Stimulated activated CD8-positive, alpha-beta memory T cell treated with anti-CD3 and anti-CD28 coated beads, Interleukin-15, amount 100 ng/mL, for 4 hours (primary cell): ENCODE measurements at regions not wholly inside any gene's neighbourhood (a gene's known extent, or its start where the extent isn't known, plus 50 kb on each side); places are given as distances from the start of the nearest gene placed in this dataset.

ENCODE experiments used
- DNase-seq, 2 donors: peaks; one replicate each; pipeline ENCODE4 v3.0.0-alpha.2; 2020; ENCODE audit warnings: low read depth in 2 of 2

DNA sequence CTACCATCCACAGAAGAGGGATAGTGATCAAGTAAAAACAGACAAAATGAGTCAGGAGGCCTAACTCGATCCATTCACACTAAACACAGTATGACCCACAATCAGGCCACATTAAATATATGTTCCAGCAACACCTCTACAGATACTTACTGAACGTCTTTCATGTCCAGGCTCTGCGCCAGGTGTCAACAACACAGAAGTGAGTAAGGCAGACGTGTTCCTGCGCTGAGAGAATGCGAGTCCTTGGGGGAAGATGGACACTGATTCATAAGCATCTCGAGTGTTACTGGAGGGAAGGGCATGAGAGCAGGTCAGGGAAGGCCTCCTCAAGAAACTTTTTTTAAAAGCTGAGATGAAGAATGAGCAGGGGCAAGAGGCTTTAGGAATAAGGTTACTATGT lies 164.3 kb upstream of the CLINT1 start:
- no peak for DNase-seq

DNA sequence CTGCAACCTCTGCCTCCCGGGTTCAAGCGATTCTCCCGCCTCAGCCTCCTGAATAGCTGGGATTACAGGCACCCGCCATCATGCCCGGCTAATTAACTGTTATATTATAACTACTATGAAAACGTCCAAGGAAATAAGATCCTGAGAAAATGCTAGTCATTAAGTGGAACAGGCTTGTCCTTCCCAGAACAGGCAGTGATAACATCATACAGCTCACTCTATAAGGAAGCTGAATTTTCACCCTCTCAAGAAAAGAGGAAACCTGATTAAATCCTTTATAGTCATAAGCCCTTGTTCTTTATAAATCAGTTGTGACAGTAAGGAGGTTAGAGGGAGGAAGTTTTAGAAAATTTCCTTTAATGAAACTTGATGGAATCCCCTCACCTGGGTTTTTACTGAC lies 163.9 kb upstream of the CLINT1 start:
- DNase-seq, result no peak

DNA sequence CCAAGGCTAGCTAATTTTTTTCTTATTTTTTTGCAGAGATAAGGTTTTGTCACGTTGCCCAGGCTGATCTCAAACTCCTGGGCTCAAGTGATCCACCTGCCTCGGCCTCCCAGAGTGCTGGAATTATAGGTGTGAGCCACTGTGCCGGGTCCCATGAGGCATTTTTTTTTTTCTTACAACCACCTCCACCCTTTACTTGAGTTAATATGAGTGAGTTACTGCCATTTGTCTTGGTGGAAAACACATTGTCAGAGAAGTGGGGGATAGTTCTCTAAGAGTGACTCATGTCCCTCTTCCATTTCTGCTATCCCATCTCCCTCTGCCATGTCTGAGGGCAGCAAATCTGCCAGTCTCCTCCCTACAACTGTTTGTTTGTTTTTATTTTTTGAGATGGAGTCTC lies 163.4 kb upstream of the CLINT1 start:
- no peak for DNase-seq

DNA sequence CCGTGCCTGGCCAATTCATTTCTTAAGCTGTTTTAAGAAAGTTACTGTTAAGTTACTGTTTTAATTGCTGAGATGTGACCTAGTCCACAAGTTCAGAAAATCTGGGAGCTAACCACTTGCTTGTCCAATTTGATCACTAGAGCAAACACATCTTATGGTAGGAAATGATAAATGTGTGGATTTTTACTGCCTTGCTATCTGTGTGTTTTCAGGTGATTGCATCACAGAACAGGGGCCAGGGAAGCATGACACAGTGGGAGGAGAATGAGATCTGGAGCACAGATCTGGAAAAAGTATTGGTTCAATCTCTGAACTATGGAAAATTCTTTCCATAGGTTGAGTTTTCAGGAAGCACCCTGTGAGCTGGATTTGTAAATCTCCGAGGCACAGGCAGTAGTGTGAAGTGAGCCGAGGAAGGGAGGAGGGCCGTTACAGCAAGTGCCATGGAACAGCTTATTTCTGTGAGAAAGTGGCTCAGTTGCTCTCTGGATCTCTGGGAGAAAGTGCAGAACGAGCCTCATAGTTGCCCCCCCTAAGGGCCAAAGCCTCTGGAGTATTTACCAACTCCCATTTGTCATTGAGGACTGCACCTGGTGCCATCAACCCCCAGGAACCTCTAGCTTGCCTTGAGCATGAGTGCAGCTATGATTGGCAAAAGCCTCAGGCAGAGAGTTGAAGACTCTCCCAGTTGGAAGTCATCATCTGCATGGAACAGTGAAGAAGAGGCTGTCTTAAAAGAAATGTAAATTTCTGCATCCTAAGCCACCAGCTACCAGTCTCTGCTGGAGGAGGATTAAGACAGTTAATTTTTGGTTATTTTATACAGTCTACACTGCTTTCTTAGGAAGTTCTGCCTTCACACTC lies 161.8 kb upstream of the CLINT1 start:
- no peak for DNase-seq

DNA sequence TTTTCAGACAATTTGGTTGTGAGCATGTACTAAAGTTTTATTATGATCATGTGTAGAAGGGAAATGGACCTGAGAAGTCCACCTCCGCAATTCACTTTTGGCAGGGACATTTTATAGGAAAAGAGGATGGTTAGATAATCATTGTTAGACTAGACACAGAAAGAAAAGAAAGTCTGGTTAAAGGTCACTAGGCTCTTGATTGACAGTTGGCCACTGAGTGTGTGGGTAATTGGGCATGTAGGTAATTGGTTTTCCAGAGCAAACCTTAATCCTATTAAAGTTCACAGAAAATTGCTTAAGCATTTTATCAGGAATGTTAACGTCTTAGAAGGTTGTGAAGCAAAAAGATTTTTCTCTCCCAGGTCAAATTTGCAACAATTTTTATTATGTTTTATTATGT lies 158.5 kb upstream of the CLINT1 start:
- DNase-seq, result no peak

DNA sequence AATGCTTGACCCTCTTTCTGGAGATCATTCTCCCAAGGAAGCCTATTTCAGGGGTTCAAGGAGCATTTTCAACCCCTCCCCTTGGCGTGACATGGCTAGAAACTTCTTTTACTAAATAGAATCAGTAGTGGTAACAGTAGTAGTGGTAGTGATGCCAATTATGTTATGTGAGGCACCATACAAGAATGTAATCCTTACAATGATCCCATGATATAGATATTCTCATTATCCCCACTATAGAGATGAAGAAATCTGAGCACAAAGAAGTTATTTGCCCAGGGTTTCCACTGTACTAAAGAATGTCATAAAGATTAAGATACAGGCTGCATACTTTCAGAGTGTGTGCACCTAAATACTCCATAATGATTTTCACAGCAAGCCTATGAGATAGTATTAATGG lies 155.4 kb upstream of the CLINT1 start:
- DNase-seq, result no peak

DNA sequence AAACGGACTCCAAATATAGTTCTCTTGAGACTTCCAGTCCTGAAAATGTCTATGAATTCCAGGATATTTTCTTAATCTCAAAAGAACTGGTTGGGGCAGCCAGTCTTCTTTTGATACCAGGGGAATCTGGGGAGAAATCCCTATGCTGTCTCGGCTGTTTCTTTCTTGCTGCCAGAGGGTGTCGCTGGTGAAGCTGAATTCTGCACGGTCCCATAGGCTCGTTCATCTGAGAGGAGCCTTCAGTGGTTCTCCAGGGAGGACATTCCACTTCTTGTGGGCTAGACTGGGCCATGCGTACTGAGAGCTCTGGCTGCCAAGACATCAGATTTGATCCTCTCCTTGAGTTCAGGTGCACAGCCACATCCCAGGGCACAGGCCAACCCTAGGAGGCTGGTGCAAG lies 155.0 kb upstream of the CLINT1 start:
- no peak for DNase-seq

DNA sequence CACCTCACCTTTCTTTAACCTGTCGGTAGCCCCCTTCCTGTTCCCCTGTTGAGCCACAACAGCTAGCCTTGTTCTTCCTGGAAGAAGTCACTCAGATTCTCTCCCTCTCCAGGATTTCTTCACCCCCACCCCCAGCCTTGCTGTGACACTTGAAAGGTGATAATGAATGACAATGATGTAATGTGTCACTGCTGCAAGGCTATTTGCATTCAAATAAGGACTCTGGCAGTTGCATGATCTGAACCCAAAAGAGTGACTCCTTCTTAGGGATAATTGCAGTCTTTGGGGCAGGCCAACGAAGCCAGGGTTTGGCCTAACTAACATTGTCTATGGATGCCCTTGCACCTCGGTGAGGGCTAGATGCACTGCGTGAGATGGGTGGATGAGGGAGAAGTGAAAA lies 154.4 kb upstream of the CLINT1 start:
- DNase-seq, result no peak

DNA sequence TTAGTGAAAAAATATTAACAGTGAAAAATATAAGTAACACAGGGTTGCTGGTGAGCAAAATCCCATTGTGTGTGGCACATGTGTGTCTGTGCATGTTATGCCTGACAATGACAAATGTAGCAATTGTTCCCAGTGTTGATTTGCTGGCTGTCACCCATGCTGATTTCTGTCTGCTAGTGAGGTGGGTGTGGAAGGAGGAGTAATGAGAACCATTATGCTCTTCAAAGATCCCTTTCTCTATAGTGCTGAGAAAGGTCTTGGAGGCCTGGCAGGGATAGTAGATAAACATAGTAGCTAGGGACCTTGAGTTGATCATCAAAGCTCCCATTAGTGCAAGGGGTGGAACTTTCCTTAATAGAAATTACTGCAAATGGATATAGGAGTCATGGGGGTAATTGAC lies 152.5 kb upstream of the CLINT1 start:
- DNase-seq, result no peak

DNA sequence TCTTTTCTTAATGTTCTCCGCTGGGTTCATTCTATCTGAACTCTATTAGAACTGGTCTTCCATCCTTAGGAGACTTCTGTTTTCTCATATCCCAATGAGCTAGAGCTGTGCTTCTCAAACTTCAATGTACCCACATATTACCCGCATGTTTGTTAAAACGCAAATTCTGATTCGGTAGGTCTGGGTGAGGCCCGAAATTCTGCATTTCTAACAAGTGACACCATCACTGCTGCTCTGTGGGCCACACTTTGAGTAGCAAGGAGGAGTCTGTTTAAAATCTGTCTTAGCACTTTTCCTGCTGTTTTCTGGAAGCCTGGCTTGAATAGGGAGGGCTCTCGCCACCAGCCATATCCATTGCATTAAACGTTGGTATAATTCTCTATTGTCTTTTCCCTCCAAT lies 151.9 kb upstream of the CLINT1 start:
- no peak for DNase-seq

DNA sequence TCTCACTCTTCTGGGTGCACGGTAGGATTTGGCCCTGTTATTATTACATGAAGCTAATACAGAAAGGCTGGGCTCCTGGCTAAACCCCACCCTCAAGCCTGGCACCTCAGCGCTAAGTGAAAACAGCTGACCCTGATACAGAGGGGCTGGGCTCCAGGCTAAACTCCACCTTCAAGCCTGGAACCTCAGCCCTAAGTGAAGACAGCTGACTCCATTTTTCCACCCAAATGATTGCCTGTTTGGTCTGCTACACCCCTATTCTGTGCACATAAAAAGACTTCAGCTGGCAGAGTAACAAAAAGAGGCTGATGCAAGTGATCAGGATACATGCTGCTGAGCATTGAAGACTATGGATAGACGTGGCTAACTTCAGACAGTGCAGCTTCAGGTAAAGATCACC lies 148.4 kb upstream of the CLINT1 start:
- DNase-seq, result no peak

DNA sequence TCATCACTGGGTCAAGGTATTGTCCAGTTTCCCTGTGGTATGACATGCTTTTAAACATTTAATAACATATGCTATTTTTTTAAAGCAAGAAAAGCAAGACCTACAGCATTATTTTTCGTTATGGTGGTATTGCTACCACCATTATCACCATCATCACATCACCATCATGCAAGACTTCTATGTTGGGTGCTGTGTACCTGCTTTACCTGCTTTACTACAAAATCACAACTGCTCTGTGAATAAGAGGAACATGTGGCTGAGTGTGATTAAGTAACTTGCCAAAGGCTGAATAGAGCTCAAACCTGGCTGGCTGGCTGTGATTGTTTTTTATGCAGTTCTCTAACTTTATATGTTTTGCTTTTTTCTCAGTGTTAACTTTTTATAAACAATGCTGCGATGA lies 140.8 kb upstream of the CLINT1 start:
- DNase-seq, result no peak

DNA sequence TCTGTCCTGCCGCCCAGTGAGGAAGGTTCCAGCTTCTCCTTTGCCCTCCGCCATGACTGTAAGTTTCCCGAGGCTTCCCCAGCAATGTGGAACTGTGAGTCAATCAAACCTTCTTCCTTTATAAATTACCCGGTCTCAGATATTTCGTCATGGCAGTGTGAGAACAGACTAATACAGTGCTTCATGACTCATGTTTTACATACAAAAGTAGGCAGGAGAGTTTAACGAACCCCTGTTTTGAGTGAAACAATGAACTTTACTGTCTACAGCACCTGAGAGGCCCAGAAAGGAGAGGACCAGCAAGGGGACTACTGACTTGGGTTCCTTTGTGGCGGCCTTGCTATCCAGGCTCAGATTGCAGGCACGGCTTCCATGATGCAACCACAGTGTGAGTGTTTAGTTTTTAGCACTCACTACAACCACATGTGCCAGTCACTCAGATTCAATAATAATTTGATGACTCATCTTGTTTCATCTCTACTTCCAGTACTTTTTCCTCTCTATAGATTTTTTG lies 139.1 kb upstream of the CLINT1 start:
- no peak for DNase-seq

DNA sequence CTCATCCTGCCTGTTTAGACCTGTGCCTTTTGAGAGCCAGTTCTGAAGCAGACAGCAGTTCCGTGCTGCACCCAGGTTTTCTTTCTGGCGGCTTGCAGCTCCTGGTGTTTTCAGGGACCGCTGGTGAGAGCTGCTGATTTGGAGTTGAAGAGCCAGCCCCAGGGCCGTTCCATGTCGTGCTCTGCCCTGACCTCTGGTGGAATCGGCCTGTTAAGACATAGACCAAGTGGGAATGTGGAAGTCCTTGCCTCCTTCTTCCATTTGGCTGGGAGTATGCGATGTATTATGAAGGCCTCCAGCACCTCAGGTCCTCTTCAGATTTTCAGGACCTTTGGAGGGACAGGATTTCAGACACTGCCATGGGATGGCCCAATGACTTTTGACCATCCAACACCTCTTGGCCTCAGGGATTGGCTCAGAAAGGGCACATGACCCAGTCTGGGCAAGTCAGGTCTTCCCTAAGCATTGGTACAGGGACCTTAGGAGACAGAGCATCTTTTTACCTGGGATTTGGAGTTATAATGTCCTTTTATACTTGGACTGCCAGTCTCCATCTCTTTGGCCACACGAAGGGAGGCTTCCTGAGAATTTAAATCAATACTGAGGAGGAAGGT lies 136.1 kb upstream of the CLINT1 start:
- no peak for DNase-seq

DNA sequence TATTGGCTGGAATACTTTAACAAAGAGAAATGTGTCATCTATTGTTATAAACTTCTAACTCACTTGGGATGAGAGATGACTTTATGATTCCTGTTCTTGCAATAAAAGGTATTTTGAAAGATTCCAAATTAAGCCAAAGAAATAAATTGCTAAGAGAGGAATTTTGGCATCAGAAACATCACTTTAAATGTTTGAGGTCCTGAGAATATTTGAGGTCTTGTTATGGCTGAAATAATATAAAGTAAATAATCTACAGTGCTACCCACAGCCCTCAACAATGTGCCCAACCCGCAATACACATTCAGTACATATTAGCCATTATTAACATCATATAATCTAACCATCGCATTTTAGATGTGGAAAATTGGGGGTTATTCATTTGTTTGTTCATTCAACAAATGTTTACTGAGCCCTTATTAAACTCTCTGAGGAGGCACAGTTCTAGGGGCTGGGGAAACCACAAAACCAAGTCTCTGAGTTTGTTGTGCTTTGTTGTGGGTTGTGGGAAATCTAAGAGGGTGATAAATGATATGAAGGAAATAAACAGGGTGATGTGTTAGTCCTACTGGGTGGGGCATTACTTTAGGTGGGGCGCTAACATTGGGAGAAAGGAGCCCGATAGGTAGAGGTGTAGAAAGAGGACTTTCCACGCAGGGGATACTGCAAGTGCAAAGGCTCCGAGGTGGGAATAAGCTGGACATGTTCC lies 135.2 kb upstream of the CLINT1 start:
- DNase-seq, result no peak

DNA sequence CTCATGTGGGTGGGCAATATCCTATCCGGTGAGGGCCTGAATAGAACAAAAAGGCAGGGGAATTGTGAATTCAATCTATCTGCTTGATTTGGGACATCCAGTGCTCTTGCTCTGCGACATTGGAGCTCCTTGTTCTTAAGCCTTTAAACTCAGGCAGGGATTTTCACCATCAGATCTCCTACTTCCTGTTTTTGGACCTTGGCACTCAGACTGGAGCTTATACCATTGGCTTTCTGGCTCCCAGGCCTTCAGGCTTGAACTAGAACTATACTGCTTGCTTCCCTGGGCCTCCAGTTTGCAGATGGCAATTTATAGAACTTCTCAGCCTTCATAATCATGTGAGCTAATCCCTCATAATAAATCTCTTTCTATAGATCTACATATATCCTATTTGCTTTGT lies 134.3 kb upstream of the CLINT1 start:
- DNase-seq, result no peak

DNA sequence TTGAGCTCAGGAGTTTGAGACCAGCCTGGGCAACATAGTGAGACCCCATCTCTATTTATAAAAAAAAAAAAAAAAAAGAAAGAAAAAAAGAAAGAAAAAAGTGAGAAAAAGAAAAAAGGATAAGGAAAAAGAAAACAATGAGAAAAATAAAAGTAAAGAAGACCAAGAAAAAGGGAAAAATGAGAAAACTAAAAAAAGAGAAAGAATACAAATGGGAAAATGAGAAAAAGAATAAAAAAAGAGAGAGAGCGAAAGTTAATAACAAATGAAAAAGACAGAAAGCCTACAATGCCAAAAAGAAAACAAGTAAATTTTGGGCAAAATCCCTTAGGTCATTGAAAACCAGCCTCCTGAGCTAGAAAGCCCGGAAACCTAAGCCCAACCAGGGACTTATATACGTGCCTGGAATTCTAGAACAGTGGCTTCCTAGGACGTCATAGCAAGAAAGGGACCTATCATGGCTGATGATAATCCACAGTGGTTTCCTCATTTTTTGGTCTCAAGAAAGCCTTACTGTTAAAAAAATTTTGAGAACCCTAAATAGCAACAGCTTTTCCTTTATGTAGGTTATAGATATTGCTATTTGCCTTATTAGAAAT lies 131.7 kb upstream of the CLINT1 start:
- DNase-seq, result no peak

DNA sequence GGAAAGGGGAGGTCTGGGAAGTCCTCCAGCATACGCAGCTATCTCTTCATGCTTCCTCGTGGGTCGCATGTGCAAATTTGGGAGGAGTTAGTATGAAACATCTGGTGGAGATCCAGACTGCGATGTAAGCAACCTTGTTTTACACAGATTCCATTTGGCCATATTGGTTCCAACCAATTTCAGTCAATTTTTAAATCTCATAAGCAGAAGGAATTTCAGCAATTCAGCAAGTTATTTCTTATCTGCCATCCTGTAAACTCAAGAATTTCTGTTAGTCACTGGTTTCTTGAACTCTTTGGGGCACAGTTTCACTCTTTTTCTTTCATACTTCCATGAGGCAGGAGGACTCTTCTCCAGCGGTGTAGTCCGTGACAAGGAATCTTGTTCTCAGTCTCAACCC lies 130.4 kb upstream of the CLINT1 start:
- no peak for DNase-seq

DNA sequence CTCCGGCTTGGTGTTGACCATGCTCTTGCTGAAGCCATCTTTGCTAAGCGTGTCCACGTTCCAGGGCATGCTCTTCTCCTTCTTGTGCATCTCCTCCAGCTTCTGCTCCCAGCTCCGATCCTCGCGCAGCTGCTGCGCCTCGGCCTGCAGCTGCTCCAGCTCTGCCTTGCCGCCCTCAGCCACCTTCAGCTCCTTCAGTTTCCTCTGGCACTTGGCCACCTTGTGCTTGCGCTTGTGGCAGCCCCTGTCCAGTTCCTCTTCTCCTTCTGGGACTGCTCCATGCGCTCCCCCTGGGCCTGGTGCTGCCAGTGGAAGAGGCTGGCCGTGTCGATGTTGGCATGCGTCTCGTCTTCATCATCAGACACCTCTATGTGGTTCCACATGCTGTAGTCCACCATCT lies 128.3 kb upstream of the CLINT1 start:
- no peak for DNase-seq

DNA sequence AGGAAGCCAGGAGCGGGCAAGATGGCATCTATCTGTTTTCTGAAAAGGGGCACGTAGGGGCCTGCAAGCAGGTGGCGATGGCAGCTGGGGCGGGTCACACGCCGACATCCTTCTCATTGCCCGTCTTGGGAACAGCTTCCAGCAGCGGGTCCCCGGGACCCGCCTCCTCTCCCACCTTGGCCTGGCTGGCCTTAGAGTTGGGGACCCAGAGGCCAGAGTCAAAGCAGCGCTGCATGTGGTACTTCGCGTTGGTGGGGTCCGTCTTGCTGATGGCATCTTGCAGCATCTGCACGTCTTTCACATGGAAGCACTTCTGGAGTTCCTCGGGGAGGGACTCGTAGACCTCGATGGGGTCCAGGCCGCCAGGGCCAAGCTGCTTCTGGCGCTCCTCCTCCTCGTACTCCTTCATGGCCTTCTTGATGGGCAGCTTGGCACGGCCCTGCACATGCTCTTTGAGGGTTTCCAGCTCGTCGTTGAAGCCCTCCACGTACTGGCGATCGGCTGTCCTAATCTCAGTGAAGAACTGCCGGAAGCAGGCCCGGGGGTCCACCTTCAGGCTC lies 127.6 kb upstream of the CLINT1 start:
- DNase-seq, result no peak

DNA sequence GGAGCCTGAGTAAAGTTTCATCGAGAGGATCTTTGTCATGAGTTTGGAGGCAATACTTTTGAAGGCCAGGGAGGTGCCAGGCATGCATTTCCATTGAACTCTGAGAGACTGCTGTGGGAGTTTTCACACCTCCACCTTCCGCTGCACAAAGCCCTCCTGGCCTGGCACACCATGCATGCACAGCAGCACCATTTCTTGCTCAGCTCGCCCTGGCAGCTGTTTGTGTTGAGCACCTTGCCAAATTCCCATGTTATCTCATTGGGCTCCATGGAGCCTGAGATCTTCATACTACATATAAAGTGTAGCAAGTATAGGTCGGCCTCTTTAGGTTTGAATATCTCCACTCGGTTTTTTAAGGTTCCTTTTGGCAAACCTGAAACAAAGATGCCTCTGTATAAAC lies 125.7 kb upstream of the CLINT1 start:
- no peak for DNase-seq

DNA sequence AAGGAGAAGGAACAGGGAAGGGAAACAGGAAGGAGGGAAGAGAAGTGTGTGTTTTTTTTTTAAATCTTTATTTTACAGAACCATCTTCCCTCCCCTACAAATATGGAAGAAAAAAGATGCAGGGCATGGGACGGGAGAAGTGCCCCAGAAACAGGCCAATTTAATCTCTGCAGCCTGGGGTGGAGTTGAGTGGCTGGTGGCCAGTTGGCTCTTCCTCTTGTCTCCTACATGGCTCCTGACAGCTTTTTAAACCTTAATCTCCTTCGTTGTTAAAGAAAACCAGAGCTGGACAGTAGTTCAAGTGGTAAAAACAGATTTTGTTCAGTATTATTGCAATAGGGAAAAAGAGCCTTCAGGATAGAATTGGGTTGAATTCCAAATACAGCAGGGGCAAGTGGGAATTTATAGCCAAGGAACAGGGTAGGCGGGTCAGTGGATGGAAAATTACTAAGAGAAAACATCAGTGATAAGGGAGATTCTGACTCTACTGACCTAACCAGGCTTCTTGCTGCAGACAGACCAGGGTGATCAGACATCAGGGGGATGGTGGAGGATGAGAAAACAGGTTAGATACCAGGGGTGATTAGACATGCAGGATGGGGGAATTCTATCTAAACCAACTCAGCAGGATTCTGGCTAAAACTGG lies 125.1 kb upstream of the CLINT1 start:
- no peak for DNase-seq
